ENCODE measurements at regions not wholly inside any gene's neighbourhood (a gene's known extent, or its start where the extent isn't known, plus 50 kb on each side); places are given as distances from the start of the nearest gene placed in this dataset.

DNA sequence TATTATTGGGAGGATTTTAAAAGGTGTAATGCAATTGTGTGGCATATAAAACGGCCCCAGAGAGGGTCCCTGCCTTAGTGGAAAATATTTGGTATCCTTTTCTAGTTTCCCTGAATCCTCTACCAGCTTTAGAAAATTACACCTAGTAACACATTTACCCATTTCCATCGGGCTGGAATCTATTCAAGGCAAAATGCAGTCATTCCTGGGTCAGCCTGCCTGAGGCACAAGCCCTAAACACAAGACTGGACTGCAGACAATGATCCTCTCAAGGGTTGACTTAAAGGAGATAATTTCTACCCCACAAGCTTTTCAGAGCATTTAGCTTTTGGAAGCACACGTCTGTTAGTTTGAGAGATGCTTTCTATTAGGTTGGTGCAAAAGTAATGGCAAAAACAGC, 124.4 kb upstream of the ADAMTSL1 start:
- DNase-seq (ENCODE audit: low spot score) = no peak

GRCh38 chr9:18350036-18350435, 123.9 kb upstream of the ADAMTSL1 start:
- DNase-seq (ENCODE audit: low spot score) = no peak

DNA sequence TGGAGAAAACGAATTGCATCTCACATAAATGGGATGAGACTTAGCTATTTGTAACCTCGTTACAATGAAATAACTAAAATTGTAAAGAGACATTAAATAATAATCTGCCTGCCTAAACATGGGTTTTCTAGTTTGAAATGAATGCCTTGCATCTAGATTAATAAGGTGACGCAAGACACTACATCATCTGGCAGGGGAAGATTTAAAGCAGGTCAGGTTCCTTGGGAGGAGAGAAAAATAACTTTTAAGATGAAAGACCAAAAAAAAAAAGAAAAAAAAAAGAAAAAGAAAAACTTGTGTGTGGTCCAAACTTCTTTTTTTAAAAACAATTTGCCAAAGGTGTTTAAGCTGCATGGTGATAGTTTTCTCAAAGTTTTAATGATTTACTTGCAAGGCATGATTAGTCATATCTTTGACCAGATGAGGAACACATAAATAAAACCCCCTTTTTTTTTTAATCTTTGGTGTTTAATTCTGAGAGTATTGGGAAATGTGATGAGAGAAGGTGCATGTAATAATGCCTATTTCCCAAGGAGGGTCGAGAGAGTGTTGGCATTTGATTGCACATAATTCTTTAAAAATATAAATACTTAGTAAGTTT, 122.9 kb upstream of the ADAMTSL1 start:
- no peak for DNase-seq (ENCODE audit: low spot score)

DNA sequence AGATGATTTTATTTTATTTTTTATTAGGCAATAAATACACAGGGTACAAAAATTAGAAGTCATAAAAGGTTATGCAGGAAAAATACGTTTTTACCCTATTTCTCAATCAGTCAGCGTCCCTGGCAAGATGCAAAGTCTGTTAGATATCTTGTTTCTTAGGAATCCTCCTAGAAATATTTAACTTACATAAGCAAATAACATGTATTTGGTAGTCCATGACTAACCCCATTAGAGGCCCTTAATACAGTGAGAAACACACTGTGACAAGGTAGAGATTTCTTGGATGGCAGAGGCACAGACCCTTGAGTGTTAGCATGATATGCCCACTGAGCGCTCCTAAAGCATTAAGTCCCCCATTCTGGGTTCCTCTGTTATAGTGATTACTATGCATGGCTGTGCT, 121.2 kb upstream of the ADAMTSL1 start:
- DNase-seq (ENCODE audit: low spot score) = no peak

DNA sequence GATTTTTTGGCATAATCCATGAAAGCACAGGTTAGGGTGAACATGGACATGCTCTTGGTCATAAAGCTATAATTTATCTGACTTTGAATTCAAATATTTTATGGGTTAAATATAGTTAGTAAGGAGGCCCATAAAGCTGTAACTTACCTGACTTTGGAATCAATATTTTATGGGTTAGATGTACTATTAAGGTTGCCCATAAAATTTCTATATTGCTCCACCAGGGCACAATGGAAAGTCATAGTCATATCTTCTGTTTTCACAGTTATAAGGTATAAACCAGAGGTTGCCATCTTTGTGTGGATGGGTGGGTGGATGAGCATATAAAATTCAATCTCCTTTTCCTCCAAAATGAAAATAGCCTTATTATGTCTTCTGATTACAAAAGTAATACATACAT, 120.5 kb upstream of the ADAMTSL1 start:
- DNase-seq (ENCODE audit: low spot score) = no peak

DNA sequence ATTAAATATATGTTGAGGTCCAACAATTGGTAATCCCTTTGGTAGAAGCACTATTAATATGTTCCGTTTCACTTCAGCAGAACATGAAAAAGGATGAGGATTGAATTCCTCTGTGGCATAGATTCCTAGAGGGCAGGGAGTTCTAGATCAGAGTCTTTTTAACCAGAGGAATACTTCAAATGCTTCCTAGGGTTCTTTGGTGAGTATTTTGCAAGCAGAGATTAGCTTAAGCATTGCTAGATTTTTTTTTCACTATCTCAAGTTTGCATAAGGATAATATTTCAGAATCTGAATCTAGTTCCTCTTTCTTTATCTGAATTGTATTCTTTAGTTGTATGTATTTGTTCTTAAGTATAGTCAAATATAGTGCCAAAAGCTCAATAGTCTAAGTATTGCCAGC, 116.6 kb upstream of the ADAMTSL1 start:
- no peak for DNase-seq (ENCODE audit: low spot score)

DNA sequence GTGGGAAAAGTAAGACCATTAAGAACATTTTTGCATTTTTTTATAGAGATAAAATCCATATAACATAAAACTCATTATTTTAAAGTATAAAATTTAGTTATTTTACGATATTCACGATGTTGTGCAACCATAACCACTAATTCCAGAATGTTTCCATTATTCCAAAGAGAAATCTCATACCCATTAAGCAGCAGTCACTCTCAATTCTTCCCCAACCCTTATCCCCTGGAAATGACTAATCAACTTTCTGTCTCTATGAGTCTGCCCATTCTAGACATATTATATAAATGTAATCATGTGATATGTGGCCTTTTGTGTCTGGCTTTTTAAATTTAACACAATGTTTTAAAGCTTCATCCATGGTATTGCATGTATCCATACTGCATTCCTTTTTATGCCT, 115.6 kb upstream of the ADAMTSL1 start:
- DNase-seq (ENCODE audit: low spot score) = no peak

DNA sequence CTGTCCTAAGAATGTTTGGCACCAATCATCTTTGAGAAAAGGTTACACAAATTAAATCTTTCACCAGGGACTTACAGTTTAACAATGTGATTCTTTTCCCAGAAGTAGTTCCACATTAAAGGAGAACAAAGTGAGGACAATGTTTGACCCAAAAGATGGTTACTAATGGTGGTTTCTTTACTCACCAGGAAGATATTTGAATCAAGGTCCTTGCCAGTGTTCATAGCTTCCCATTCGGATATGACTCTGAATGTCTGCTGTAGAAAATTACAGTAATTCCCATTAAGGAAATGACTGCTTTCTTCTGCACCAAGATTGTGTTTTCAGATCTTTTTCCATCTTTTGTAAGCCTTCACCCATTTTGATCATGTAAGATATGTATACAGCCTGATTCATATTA, 114.6 kb upstream of the ADAMTSL1 start:
- DNase-seq (ENCODE audit: low spot score) = no peak

DNA sequence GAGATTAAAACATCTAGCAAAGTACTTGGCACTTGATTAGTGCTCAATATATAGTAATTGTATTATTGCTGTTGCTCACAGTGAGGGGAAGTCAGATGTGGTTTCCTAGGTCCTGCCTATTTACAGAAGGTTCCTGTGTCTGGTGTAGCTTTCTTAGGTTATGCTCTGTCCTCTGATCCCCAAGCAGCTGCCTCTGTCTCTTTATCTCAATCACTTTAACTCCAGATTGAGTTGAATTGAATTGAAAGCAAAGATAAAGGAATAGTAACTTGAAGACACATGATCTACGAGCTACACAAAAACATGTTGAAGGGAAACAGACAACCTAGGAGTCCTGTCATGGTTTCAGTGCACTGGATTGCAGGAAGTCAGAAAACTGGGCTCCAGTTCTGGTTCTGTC, 113.9 kb upstream of the ADAMTSL1 start:
- DNase-seq (ENCODE audit: low spot score) = no peak

- DNase-seq (ENCODE audit: low spot score) = no peak
These were observed 112.3 kb upstream of the ADAMTSL1 start for GRCh38 chr9:18361646-18362045.

- no peak for DNase-seq (ENCODE audit: low spot score)
These were observed 111.8 kb upstream of the ADAMTSL1 start for GRCh38 chr9:18362166-18362565.

DNA sequence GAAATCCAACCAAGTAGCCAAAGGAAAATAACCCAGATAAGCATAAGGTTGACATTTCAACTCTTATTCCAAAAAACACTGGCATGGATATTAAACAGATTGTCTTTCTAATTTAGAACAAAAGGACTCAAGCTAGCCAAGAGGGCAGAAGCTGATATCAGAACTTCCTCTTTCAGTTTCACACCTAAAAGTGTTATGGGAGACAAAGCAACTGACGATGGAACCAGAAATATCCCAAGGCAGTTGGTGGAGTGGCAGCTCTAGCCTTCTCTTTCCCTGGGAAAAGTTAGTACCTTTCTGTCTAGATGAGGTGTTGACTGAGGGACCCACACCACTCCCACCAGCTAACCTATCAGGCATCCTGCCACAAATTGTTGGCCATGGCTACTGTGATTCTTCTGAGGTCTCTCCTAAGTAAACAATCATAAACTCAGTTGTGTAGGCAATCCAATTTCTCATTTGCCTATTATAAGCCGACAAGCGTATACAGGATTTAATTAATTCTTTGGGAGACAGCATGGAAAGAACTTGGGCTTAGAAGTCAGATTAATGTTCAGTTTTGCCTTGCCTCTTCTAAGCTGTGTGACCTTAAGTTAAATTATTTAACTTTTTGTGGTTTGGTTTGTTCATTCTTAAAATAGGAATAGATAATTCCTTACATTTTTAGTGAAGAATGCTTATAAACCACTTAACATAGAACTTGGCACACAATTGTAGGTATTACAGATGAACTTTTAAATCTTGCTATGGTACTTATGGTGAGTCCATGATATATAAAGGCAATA, 110.9 kb upstream of the ADAMTSL1 start:
- no peak for DNase-seq (ENCODE audit: low spot score)

GRCh38 chr9:18365651-18366050, 108.3 kb upstream of the ADAMTSL1 start:
- DNase-seq (ENCODE audit: low spot score) = no peak

GRCh38 chr9:18366184-18366583, 107.8 kb upstream of the ADAMTSL1 start:
- DNase-seq (ENCODE audit: low spot score) = no peak

DNA sequence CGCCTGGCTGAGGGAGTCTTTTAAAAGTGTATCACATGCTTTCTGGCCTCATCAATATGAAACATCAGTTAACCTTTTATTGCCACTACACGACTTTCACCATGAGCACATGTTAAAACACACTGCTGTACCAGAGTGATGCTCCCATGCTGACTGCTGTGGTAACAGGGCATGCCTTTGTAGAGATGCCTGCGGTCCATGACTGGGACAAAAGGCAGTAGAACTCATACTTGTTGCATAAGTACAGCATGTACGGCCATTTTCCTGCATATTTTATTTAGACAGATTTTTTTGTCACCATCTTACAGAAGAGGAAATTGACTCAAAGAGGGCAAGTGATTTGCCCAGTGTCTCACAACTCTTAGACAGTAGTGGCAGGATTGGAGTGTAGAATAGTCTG, 105.7 kb upstream of the ADAMTSL1 start:
- no peak for DNase-seq (ENCODE audit: low spot score)

DNA sequence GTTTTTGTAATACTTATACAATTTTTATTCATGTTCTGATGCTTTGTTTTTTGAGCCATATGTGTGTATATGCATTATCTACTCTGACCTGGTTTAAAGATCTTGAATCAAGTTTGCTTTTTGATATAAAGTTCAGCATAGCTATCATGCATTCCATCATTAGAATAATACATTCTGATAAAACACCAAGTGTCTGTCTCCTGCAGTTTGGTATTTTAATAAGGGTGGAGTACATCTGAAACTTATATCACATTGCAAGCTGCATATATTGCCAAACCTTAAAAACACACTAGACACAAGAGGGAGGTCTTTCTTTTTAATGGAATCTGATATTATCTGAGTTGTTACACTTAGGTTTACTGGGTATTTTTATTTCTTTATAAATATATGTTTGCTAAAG, 102.8 kb upstream of the ADAMTSL1 start:
- DNase-seq (ENCODE audit: low spot score) = no peak

DNA sequence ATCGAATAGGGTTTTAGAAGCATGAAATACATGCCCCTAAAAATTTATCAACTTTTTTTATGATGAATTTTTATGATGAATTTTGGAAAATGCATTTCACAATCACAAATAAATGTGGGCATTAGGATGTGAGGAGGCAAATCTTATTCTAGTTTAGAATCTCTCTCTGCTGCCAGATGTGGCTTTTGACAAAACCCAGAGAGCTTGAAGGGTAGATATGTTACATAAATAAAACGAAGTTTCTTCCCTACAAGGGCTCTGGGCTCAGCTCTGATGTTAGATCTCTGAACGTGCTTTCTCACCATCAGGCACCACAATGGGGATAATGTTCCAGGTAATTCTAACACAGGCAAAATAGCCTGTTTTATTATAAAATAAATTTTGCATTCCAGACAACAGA, 102.3 kb upstream of the ADAMTSL1 start:
- no peak for DNase-seq (ENCODE audit: low spot score)

- DNase-seq (ENCODE audit: low spot score) = no peak
These were observed 94.7 kb upstream of the ADAMTSL1 start for GRCh38 chr9:18379073-18379811.

- no peak for DNase-seq (ENCODE audit: low spot score)
These were observed 91.7 kb upstream of the ADAMTSL1 start for GRCh38 chr9:18382243-18382642.

- no peak for DNase-seq (ENCODE audit: low spot score)
These were observed 89.9 kb upstream of the ADAMTSL1 start for GRCh38 chr9:18384066-18384465.

GRCh38 chr9:18385696-18386490, 88.1 kb upstream of the ADAMTSL1 start:
- DNase-seq (ENCODE audit: low spot score) = no peak

DNA sequence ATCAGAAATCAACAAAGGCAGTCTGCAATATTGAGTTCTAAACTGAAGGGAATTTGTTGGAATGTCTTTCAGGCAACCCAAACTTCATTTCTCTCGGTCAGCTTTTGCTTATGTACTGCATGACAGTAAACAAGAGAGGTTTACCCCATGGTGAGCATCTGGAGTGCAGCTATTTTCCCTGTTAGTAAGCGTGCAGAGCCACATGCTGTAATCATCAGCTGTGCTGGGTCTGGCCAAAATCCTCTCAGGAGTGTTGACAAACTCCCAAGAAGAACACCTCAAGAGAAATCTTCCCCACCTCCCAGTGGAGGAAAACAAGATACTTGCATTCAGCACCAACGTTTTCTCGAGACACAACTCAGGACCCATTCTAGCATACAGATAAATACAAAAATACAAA, 83.6 kb upstream of the ADAMTSL1 start:
- DNase-seq (ENCODE audit: low spot score) = no peak
